Loucy (cell line): ENCODE measurements at regions not wholly inside any gene's neighbourhood (a gene's known extent, or its start where the extent isn't known, plus 50 kb on each side); places are given as distances from the start of the nearest gene placed in this dataset.

ENCODE experiments used
- H2AFZ ChIP-seq: fragments of 200-600 bp; sonication (generic); 2 replicates; pipeline ENCODE4 v1.6.0; 2016; ENCODE audit warnings: antibody characterized with exemption, mild to moderate bottlenecking, low read length, moderate library complexity
- H3F3A ChIP-seq: fragments of 200-600 bp; 2 replicates; pipeline ENCODE4 v1.6.0; 2016; ENCODE audit warnings: antibody characterized with exemption, low read depth, mild to moderate bottlenecking
- H3K27me3 ChIP-seq: fragments of 200-600 bp; sonication (generic); 2 replicates; pipeline ENCODE4 v1.6.1; 2014; ENCODE audit warnings: low read length, mild to moderate bottlenecking; ENCODE audit not compliant: insufficient read depth, poor library complexity, severe bottlenecking
- H3K36me3 ChIP-seq: fragments of 200-600 bp; sonication (generic); 2 replicates; pipeline ENCODE4 v1.6.1; 2016; ENCODE audit warnings: low read length; ENCODE audit not compliant: insufficient read depth
- H3K4me1 ChIP-seq: fragments of 200-600 bp; sonication (generic); 2 replicates; pipeline ENCODE4 v1.5.1; 2014; ENCODE audit warnings: low read length, mild to moderate bottlenecking; ENCODE audit not compliant: insufficient read depth, poor library complexity, severe bottlenecking
- H3K4me2 ChIP-seq: fragments of 200-600 bp; sonication (generic); 2 replicates; pipeline ENCODE4 v1.6.0; 2014; ENCODE audit warnings: antibody characterized with exemption, low read length, low read depth, mild to moderate bottlenecking; ENCODE audit not compliant: poor library complexity, severe bottlenecking
- H3K4me3 ChIP-seq: fragments of 200-600 bp; sonication (generic); 2 replicates; pipeline ENCODE4 v1.5.1; 2014; ENCODE audit warnings: low read length, mild to moderate bottlenecking, mixed read lengths; ENCODE audit not compliant: poor library complexity, severe bottlenecking
- H3K79me2 ChIP-seq: fragments of 200-600 bp; sonication (generic); 2 replicates; pipeline ENCODE4 v1.6.1; 2014; ENCODE audit warnings: low read length; ENCODE audit not compliant: insufficient read depth
- H3K9ac ChIP-seq: fragments of 200-600 bp; sonication (generic); 2 replicates; pipeline ENCODE4 v1.6.0; 2014; ENCODE audit warnings: mild to moderate bottlenecking, low read depth, low read length, moderate library complexity; ENCODE audit not compliant: poor library complexity, severe bottlenecking
- H3K9me2 ChIP-seq: fragments of 200-600 bp; sonication (generic); replicated peaks from 2 replicates; pipeline ENCODE4 v1.6.1; 2016; ENCODE audit warnings: low read depth, low read length, mixed read lengths
- H3K9me3 ChIP-seq: fragments of 200-600 bp; sonication (generic); 2 replicates; pipeline ENCODE4 v1.6.1; 2014; ENCODE audit warnings: mild to moderate bottlenecking, antibody characterized with exemption, low read length, low read depth; ENCODE audit not compliant: insufficient read depth
- H4K20me1 ChIP-seq: fragments of 200-600 bp; sonication (generic); 2 replicates; pipeline ENCODE4 v1.6.0; 2014; ENCODE audit warnings: antibody characterized with exemption, low read length, mild to moderate bottlenecking; ENCODE audit not compliant: insufficient read depth, poor library complexity, severe bottlenecking
- EZH2phosphoT487 ChIP-seq: fragments of 200-600 bp; IDR thresholded peaks from 2 replicates; pipeline ENCODE4 v1.6.1; 2018; ENCODE audit warnings: antibody characterized with exemption, mild to moderate bottlenecking, moderate library complexity, borderline replicate concordance
- TF ChIP-seq, protein P1 (sequence below): fragments of 200-600 bp; sonication (generic); conservative IDR thresholded peaks from 2 replicates; pipeline ENCODE4 v1.5.1; 2014; ENCODE audit warnings: mild to moderate bottlenecking, antibody characterized with exemption, low read length

- Histone ChIP-seq H3K9me2 (no peaks in the 10 kb centered on the region), H3K9me3 (no peaks in the 10 kb centered on the region), H3K4me1 (no peaks in the 10 kb centered on the region), H3F3A (no peaks in the 10 kb centered on the region), H3K4me2 (no peak overlapping the region), H3K4me3 (no peak overlapping the region), H3K79me2 (no peaks in the 10 kb centered on the region), H2AFZ (no peak overlapping the region), H3K36me3 (no peaks in the 10 kb centered on the region), H3K27me3 (no peaks in the 10 kb centered on the region), H3K9ac (no peak overlapping the region), H4K20me1 (no peaks in the 10 kb centered on the region)
- no peak for TF ChIP-seq EZH2phosphoT487
- TF ChIP-seq, protein P1, sequence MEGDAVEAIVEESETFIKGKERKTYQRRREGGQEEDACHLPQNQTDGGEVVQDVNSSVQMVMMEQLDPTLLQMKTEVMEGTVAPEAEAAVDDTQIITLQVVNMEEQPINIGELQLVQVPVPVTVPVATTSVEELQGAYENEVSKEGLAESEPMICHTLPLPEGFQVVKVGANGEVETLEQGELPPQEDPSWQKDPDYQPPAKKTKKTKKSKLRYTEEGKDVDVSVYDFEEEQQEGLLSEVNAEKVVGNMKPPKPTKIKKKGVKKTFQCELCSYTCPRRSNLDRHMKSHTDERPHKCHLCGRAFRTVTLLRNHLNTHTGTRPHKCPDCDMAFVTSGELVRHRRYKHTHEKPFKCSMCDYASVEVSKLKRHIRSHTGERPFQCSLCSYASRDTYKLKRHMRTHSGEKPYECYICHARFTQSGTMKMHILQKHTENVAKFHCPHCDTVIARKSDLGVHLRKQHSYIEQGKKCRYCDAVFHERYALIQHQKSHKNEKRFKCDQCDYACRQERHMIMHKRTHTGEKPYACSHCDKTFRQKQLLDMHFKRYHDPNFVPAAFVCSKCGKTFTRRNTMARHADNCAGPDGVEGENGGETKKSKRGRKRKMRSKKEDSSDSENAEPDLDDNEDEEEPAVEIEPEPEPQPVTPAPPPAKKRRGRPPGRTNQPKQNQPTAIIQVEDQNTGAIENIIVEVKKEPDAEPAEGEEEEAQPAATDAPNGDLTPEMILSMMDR: no peak
These were observed 897.8 kb upstream of the PHF14 start for GRCh38 chr7:10075866-10076265.

GRCh38 chr7:10076660-10077300 lies 896.9 kb upstream of the PHF14 start:
- no peak overlapping the region for H3K9ac ChIP-seq
- H3F3A ChIP-seq: no peaks in the 10 kb centered on the region
- TF ChIP-seq EZH2phosphoT487: no peak
- TF ChIP-seq, protein P1: no peak
- no peaks in the 10 kb centered on the region for H4K20me1 ChIP-seq
- no peaks in the 10 kb centered on the region for H3K9me3 ChIP-seq
- no peak overlapping the region for H2AFZ ChIP-seq
- H3K36me3 ChIP-seq: no peaks in the 10 kb centered on the region
- H3K79me2 ChIP-seq: no peaks in the 10 kb centered on the region
- H3K4me2 ChIP-seq: no peak overlapping the region
- no peak overlapping the region for H3K4me3 ChIP-seq
- no peaks in the 10 kb centered on the region for H3K27me3 ChIP-seq
- no peaks in the 10 kb centered on the region for H3K9me2 ChIP-seq
- peaks cover 6% of the 10 kb centered on the region for H3K4me1 ChIP-seq

- no peak overlapping the region for H3K4me3 ChIP-seq
- no peaks in the 10 kb centered on the region for H3K36me3 ChIP-seq
- H2AFZ ChIP-seq: no peak overlapping the region
- TF ChIP-seq, protein P1: no peak
- TF ChIP-seq EZH2phosphoT487: no peak
- no peaks in the 10 kb centered on the region for H4K20me1 ChIP-seq
- H3K4me2 ChIP-seq: no peak overlapping the region
- peaks cover 9% of the 10 kb centered on the region for H3K4me1 ChIP-seq
- no peaks in the 10 kb centered on the region for H3K9me3 ChIP-seq
- no peaks in the 10 kb centered on the region for H3K27me3 ChIP-seq
- no peak overlapping the region for H3K9ac ChIP-seq
- no peaks in the 10 kb centered on the region for H3K9me2 ChIP-seq
- H3K79me2 ChIP-seq: no peaks in the 10 kb centered on the region
- no peaks in the 10 kb centered on the region for H3F3A ChIP-seq
These were observed 894.1 kb upstream of the PHF14 start for GRCh38 chr7:10079572-10079971.
